T-helper 22 cell (primary cell): ENCODE measurements at regions not wholly inside any gene's neighbourhood (a gene's known extent, or its start where the extent isn't known, plus 50 kb on each side); places are given as distances from the start of the nearest gene placed in this dataset.

ENCODE experiments used
- DNase-seq: peaks from one replicate; pipeline ENCODE4 v3.0.0-alpha.2; 2020; ENCODE audit warnings: low read depth

GRCh38 chr15:62985768-62986167, 56.8 kb upstream of the TPM1 start:
- DNase-seq, result no peak

DNA sequence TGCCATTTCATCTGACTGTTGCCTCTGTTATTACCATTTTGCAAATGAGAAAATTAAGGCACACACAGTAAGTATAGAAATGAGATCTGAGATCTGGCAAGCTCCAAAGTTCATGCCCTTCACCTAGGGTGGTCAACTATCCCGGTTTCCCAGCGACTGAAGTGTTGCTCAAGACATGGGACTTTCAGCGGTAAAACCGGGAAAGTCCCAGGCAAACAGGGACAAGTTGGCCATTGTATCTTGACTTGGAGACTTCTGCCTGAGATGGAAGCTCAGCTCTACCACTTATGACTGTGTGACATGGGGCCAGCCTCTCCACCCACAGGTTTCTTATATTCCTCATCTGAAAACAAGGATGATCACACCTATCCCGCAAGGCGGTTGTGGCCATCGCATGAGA, 55.6 kb upstream of the TPM1 start:
- DNase-seq, result no peak

DNA sequence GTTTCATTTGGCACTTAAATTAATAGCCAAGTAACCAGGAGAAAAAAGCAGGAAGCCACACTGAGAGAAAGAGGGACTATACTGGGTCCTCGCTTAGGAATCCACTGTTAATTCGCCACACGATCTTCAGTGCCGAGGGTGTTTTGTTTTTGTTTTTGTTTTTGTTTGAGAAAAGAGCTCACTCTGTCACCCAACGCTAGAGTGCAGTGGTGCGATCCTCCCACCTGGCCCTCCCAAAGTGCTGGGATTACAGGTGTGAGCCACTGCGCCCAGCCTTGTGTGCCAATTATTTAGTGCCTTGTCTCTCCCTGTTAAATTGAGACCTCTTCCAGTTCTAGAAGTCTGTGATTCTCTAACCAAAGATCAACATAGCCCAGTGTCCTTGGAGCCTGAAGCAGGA, 53.8 kb upstream of the TPM1 start:
- DNase-seq, result no peak

- no peak for DNase-seq
Observed at GRCh38 chr15:62989366-62990055, 53.0 kb upstream of the TPM1 start.

GRCh38 chr15:62991698-62992097, 50.8 kb upstream of the TPM1 start:
- DNase-seq, result no peak

DNA sequence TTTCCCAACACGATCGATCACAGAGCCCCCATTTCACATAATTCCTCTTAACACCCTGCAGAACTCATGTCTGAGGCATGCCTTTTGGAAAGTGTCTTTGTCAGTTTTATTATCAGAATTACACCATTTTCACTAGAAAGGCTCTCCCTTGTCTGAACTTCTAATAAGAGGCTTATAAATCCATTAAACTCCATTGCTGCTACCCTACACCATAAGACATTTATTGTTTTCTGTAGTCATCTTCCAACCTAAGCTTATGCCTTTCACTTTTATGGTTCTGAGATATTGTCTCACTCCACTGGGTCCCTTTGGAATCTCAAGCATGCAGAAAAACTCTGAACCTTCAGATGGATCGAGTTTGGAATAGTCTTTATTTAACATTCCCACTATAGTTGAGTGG, 50.2 kb upstream of the TPM1 start:
- DNase-seq, result no peak
